ENCODE measurements at regions not wholly inside any gene's neighbourhood (a gene's known extent, or its start where the extent isn't known, plus 50 kb on each side); places are given as distances from the start of the nearest gene placed in this dataset.
"Not testable (repeated sequence)": the region's sequence is repeated elsewhere in the genome, so short reads cannot be mapped to it uniquely, and the experiment has no call there.

DNA sequence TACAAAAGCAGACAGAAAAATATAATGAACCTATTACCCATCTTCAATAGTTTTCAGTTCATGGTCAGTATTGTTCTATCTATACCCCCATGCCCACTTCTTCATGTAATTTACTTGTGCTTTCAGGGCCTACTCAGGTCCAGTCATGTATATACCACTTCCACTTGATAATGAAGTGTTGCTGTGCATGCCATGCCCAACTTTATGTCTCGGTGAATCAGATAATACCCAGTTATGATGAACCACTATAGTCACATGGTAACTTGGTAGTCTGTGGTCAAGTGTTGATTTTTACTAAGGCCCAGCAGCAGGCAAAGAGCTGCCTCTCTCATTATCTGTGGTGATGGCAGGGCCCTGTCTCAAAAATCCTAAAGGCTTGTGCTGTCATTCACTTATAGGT lies 70.7 kb upstream of the IL33 start:
- no peak overlapping the region for H3K4me2 ChIP-seq (ENCODE audit: low read length)
- no peaks in the 10 kb centered on the region for H3K27me3 ChIP-seq (ENCODE audit: insufficient read depth, low read length, poor library complexity)
- H2BK5ac ChIP-seq (ENCODE audit: low read length) = no peak overlapping the region
- DNase-seq = no peak
- H3K4ac ChIP-seq (ENCODE audit: low read depth, low read length) = no peak overlapping the region
- no peaks in the 10 kb centered on the region for H3K79me2 ChIP-seq (ENCODE audit: control insufficient read depth, insufficient read depth, low read length)
- no peak overlapping the region for H3K9ac ChIP-seq (ENCODE audit: low read length)
- no peaks in the 10 kb centered on the region for H3K4me1 ChIP-seq (ENCODE audit: control insufficient read depth, low read depth, low read length)
- H3K56ac ChIP-seq (ENCODE audit: low read length) = no peak overlapping the region
- H4K5ac ChIP-seq (ENCODE audit: low read length) = no peak overlapping the region
- no peak overlapping the region for H2BK120ac ChIP-seq (ENCODE audit: low read depth, low read length)
- no peaks in the 10 kb centered on the region for H3K79me1 ChIP-seq (ENCODE audit: low read length)
- no CpG with 5 or more reads among the region's 1 CpG for WGBS (ENCODE audit: extremely low coverage, insufficient coverage, low lambda C conversion rate)
- H3K27ac ChIP-seq (ENCODE audit: low read depth, low read length) = no peak overlapping the region
- H4K8ac ChIP-seq (ENCODE audit: low read depth, low read length) = no peak overlapping the region
- H3K36me3 ChIP-seq (ENCODE audit: control insufficient read depth, insufficient read depth, low read length) = no peaks in the 10 kb centered on the region
- H2AK5ac ChIP-seq (ENCODE audit: low read length) = no peak overlapping the region
- no peak overlapping the region for H3K23ac ChIP-seq (ENCODE audit: low read length)
- no peak overlapping the region for H3K4me3 ChIP-seq (ENCODE audit: low read length)
- H3K18ac ChIP-seq (ENCODE audit: low read length) = no peak overlapping the region
- H2BK15ac ChIP-seq (replicated peaks; ENCODE audit: low read depth) = no peak overlapping the region

DNA sequence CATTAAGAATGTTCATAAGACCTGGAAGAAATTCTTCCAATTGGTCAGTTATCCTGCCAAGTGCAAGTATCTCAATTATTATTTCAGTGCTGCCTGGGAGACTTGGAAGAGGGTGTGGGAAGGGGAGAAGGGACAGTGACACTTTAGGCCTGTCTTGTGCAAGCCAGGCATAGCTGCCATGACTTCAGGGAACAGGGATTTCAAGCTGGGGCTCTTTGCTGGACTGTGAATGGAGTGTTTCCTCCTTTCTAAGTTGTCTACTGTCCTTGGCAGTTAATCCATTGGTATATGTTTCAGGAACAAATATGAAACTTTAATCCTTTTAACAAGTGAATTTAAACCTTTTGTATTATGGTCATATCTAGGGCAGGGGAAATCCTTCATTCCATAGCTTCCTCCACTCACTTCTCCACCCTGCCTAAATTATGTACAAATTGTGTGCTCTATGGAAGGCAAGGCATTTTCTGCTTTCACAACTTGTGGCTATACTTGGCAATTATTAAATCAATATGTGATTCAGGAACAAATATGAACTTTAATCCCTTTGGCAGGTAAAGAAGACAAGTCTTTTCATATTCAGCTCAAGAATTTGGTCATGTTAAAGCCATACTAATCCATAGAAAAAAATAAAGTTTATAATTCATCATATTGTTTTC lies 72.7 kb upstream of the IL33 start:
- no peaks in the 10 kb centered on the region for H3K79me2 ChIP-seq (ENCODE audit: control insufficient read depth, insufficient read depth, low read length)
- H3K79me1 ChIP-seq (ENCODE audit: low read length) = no peaks in the 10 kb centered on the region
- no peak overlapping the region for H3K56ac ChIP-seq (ENCODE audit: low read length)
- no peaks in the 10 kb centered on the region for H3K27me3 ChIP-seq (ENCODE audit: insufficient read depth, low read length, poor library complexity)
- no peak overlapping the region for H4K8ac ChIP-seq (ENCODE audit: low read depth, low read length)
- no peak overlapping the region for H3K9ac ChIP-seq (ENCODE audit: low read length)
- no peak overlapping the region for H3K18ac ChIP-seq (ENCODE audit: low read length)
- no peak overlapping the region for H2BK15ac ChIP-seq (replicated peaks; ENCODE audit: low read depth)
- H3K4ac ChIP-seq (ENCODE audit: low read depth, low read length) = no peak overlapping the region
- no peak overlapping the region for H2AK5ac ChIP-seq (ENCODE audit: low read length)
- no peak overlapping the region for H3K4me2 ChIP-seq (ENCODE audit: low read length)
- H4K5ac ChIP-seq (ENCODE audit: low read length) = no peak overlapping the region
- H2BK120ac ChIP-seq (ENCODE audit: low read depth, low read length) = no peak overlapping the region
- H3K4me1 ChIP-seq (ENCODE audit: control insufficient read depth, low read depth, low read length) = no peaks in the 10 kb centered on the region
- H3K23ac ChIP-seq (ENCODE audit: low read length) = no peak overlapping the region
- no peak for DNase-seq
- H3K36me3 ChIP-seq (ENCODE audit: control insufficient read depth, insufficient read depth, low read length) = no peaks in the 10 kb centered on the region
- no peak overlapping the region for H3K27ac ChIP-seq (ENCODE audit: low read depth, low read length)
- H3K4me3 ChIP-seq (ENCODE audit: low read length) = no peak overlapping the region
- no peak overlapping the region for H2BK5ac ChIP-seq (ENCODE audit: low read length)

DNA sequence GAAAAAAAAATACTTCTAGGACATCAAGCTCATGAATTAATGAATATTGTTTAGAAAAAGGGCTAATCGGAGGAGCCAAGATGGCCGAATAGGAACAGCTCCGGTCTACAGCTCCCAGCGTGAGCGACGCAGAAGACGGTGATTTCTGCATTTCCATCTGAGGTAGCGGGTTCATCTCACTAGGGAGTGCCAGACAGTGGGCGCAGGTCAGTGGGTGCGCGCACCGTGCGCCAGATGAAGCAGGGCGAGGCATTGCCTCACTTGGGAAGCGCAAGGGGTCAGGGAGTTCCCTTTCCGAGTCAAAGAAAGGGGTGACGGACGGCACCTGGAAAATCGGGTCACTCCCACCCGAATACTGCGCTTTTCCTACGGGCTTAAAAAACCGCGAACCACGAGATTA lies 79.8 kb upstream of the IL33 start:
- H3K18ac ChIP-seq (ENCODE audit: low read length); H3K4me3 ChIP-seq (ENCODE audit: low read length); H2BK120ac ChIP-seq (ENCODE audit: low read depth, low read length); H3K4me1 ChIP-seq (ENCODE audit: control insufficient read depth, low read depth, low read length); H4K5ac ChIP-seq (ENCODE audit: low read length); H3K36me3 ChIP-seq (ENCODE audit: control insufficient read depth, insufficient read depth, low read length); H4K8ac ChIP-seq (ENCODE audit: low read depth, low read length); H2AK5ac ChIP-seq (ENCODE audit: low read length); DNase-seq; H3K79me2 ChIP-seq (ENCODE audit: control insufficient read depth, insufficient read depth, low read length); H3K9ac ChIP-seq (ENCODE audit: low read length); H3K27me3 ChIP-seq (ENCODE audit: insufficient read depth, low read length, poor library complexity); H3K23ac ChIP-seq (ENCODE audit: low read length); H2BK5ac ChIP-seq (ENCODE audit: low read length); H3K56ac ChIP-seq (ENCODE audit: low read length); H2BK15ac ChIP-seq (replicated peaks; ENCODE audit: low read depth); H3K4ac ChIP-seq (ENCODE audit: low read depth, low read length); H3K27ac ChIP-seq (ENCODE audit: low read depth, low read length); H3K4me2 ChIP-seq (ENCODE audit: low read length); H3K79me1 ChIP-seq (ENCODE audit: low read length): not testable (repeated sequence)
- WGBS (ENCODE audit: extremely low coverage, insufficient coverage, low lambda C conversion rate) = no CpG with 5 or more reads among the region's 25 CpGs

DNA sequence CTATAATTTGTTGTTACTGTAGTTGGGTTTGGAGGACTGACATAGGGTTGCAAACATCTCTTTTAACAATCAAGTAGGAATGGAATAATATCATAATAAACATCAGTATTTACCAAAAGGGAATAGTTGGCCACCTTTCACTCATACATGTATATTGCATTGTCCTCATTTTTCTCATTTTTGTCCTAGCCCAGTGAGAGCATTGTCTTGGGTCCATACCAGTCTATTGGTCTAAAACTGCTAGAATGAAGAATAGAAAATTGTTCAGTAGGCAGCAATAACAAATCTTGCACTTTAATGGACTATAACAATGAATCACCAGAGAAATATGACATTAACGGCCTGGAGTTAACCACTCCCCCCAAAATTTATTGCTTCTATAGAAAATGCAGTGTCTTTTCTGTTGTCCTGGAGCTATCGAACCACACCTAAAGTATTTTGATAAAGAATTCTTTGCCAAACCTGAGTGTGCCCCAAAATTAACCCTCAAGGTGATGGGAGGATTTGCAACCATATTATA lies 80.9 kb upstream of the IL33 start:
- no peaks in the 10 kb centered on the region for H3K27me3 ChIP-seq (ENCODE audit: insufficient read depth, low read length, poor library complexity)
- H3K56ac ChIP-seq (ENCODE audit: low read length) = no peak overlapping the region
- H3K4me1 ChIP-seq (ENCODE audit: control insufficient read depth, low read depth, low read length) = no peaks in the 10 kb centered on the region
- H4K5ac ChIP-seq (ENCODE audit: low read length) = no peak overlapping the region
- WGBS (ENCODE audit: extremely low coverage, insufficient coverage, low lambda C conversion rate) = no CpG with 5 or more reads among the region's 2 CpGs
- H4K8ac ChIP-seq (ENCODE audit: low read depth, low read length) = no peak overlapping the region
- H3K18ac ChIP-seq (ENCODE audit: low read length) = no peak overlapping the region
- H2BK5ac ChIP-seq (ENCODE audit: low read length) = no peak overlapping the region
- DNase-seq = no peak
- no peak overlapping the region for H3K23ac ChIP-seq (ENCODE audit: low read length)
- H3K9ac ChIP-seq (ENCODE audit: low read length) = no peak overlapping the region
- no peaks in the 10 kb centered on the region for H3K79me2 ChIP-seq (ENCODE audit: control insufficient read depth, insufficient read depth, low read length)
- no peak overlapping the region for H3K4me2 ChIP-seq (ENCODE audit: low read length)
- no peak overlapping the region for H3K4me3 ChIP-seq (ENCODE audit: low read length)
- no peaks in the 10 kb centered on the region for H3K79me1 ChIP-seq (ENCODE audit: low read length)
- H3K4ac ChIP-seq (ENCODE audit: low read depth, low read length) = no peak overlapping the region
- no peak overlapping the region for H2BK120ac ChIP-seq (ENCODE audit: low read depth, low read length)
- H2AK5ac ChIP-seq (ENCODE audit: low read length) = no peak overlapping the region
- no peak overlapping the region for H2BK15ac ChIP-seq (replicated peaks; ENCODE audit: low read depth)
- no peak overlapping the region for H3K27ac ChIP-seq (ENCODE audit: low read depth, low read length)
- no peaks in the 10 kb centered on the region for H3K36me3 ChIP-seq (ENCODE audit: control insufficient read depth, insufficient read depth, low read length)

DNA sequence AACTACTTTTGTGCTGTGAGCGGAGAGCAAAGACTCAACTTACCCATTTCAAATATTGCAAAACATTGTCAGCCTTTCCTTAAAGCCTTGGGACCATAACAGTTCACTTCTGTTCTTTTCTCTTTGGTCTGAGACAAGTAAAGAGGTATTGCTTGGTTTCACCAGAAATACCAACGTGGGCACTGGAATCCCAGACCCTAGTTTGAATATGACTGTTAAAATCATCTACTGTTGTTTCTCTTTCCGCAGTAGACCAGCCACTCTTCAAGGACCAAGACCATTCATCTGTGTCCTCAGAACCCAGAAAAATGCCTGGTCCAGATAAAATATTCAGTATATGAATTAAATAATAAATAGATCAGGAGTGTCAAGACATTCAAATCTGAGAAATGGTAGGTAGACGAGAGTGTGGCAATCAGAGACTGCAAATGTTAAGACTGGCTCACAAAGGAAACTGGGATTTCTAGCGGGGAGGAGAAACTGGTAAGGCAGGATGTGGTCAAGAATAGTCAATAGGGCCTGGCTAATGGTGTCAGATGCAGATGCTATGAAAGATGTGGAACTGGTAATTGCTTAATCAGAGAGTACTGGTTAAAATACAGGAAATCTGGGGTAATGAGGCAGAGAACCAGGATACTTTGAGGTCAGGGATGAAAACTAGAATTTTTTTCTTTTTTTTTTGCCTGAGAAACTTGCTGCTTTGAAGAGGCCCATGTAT lies 82.1 kb upstream of the IL33 start:
- no peak for DNase-seq
- no peak overlapping the region for H3K27ac ChIP-seq (ENCODE audit: low read depth, low read length)
- WGBS (ENCODE audit: extremely low coverage, insufficient coverage, low lambda C conversion rate) = no CpG with 5 or more reads among the region's 5 CpGs
- no peak overlapping the region for H4K8ac ChIP-seq (ENCODE audit: low read depth, low read length)
- H2BK15ac ChIP-seq (replicated peaks; ENCODE audit: low read depth) = no peak overlapping the region
- no peaks in the 10 kb centered on the region for H3K4me1 ChIP-seq (ENCODE audit: control insufficient read depth, low read depth, low read length)
- H2BK5ac ChIP-seq (ENCODE audit: low read length) = no peak overlapping the region
- no peak overlapping the region for H4K5ac ChIP-seq (ENCODE audit: low read length)
- no peaks in the 10 kb centered on the region for H3K79me2 ChIP-seq (ENCODE audit: control insufficient read depth, insufficient read depth, low read length)
- no peak overlapping the region for H3K18ac ChIP-seq (ENCODE audit: low read length)
- H2BK120ac ChIP-seq (ENCODE audit: low read depth, low read length) = no peak overlapping the region
- H3K36me3 ChIP-seq (ENCODE audit: control insufficient read depth, insufficient read depth, low read length) = no peaks in the 10 kb centered on the region
- no peak overlapping the region for H3K4me3 ChIP-seq (ENCODE audit: low read length)
- no peaks in the 10 kb centered on the region for H3K27me3 ChIP-seq (ENCODE audit: insufficient read depth, low read length, poor library complexity)
- no peak overlapping the region for H3K4me2 ChIP-seq (ENCODE audit: low read length)
- H3K23ac ChIP-seq (ENCODE audit: low read length) = no peak overlapping the region
- no peaks in the 10 kb centered on the region for H3K79me1 ChIP-seq (ENCODE audit: low read length)
- no peak overlapping the region for H3K9ac ChIP-seq (ENCODE audit: low read length)
- no peak overlapping the region for H3K56ac ChIP-seq (ENCODE audit: low read length)
- no peak overlapping the region for H2AK5ac ChIP-seq (ENCODE audit: low read length)
- no peak overlapping the region for H3K4ac ChIP-seq (ENCODE audit: low read depth, low read length)

DNA sequence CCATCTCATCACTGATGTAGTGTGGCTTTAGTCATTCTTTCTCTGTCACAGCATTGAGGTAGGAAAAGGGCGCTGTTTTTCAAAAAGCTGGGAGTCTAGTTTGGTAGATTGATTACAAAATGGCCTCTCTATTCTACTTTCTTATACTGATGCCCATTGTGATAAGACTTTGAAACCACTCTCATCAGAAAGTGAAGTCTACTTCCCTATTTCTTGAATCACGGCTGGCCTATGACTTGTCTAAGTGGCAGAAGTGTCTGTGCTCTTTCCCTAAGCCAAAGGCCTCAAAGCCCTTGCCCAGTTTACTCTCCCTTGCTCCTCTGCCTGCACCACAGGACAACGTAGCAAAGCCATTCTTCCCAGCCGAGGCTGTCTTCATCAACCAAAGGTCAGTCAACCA lies 83.0 kb upstream of the IL33 start:
- H3K79me2 ChIP-seq (ENCODE audit: control insufficient read depth, insufficient read depth, low read length) = no peaks in the 10 kb centered on the region
- no peak overlapping the region for H3K27ac ChIP-seq (ENCODE audit: low read depth, low read length)
- no peaks in the 10 kb centered on the region for H3K4me1 ChIP-seq (ENCODE audit: control insufficient read depth, low read depth, low read length)
- no peak overlapping the region for H2AK5ac ChIP-seq (ENCODE audit: low read length)
- no CpG with 5 or more reads among the region's 4 CpGs for WGBS (ENCODE audit: extremely low coverage, insufficient coverage, low lambda C conversion rate)
- no peaks in the 10 kb centered on the region for H3K27me3 ChIP-seq (ENCODE audit: insufficient read depth, low read length, poor library complexity)
- no peak overlapping the region for H3K4ac ChIP-seq (ENCODE audit: low read depth, low read length)
- H3K9ac ChIP-seq (ENCODE audit: low read length) = no peak overlapping the region
- H3K56ac ChIP-seq (ENCODE audit: low read length) = no peak overlapping the region
- no peak overlapping the region for H3K18ac ChIP-seq (ENCODE audit: low read length)
- no peak for DNase-seq
- H4K8ac ChIP-seq (ENCODE audit: low read depth, low read length) = no peak overlapping the region
- no peak overlapping the region for H3K4me2 ChIP-seq (ENCODE audit: low read length)
- H4K5ac ChIP-seq (ENCODE audit: low read length) = no peak overlapping the region
- H3K36me3 ChIP-seq (ENCODE audit: control insufficient read depth, insufficient read depth, low read length) = no peaks in the 10 kb centered on the region
- H2BK5ac ChIP-seq (ENCODE audit: low read length) = no peak overlapping the region
- H2BK15ac ChIP-seq (replicated peaks; ENCODE audit: low read depth) = no peak overlapping the region
- H3K79me1 ChIP-seq (ENCODE audit: low read length) = no peaks in the 10 kb centered on the region
- H3K4me3 ChIP-seq (ENCODE audit: low read length) = no peak overlapping the region
- H2BK120ac ChIP-seq (ENCODE audit: low read depth, low read length) = no peak overlapping the region
- H3K23ac ChIP-seq (ENCODE audit: low read length) = no peak overlapping the region

Data from mesendoderm (in vitro differentiated cells).